Esophagus mucosa (tissue), 1 donor: ENCODE measurements at regions not wholly inside any gene's neighbourhood (a gene's known extent, or its start where the extent isn't known, plus 50 kb on each side); places are given as distances from the start of the nearest gene placed in this dataset.
"Not testable (repeated sequence)": the region's sequence is repeated elsewhere in the genome, so short reads cannot be mapped to it uniquely, and the experiment has no call there.

Experiments
- ATAC-seq: fragments of 200-7000 bp; cut with Tn5 transposase; one replicate; pipeline ENCODE4 v1.9.1; 2020
- donor health status: DM: yes; HTN: yes; CAD: no.

GRCh38 chr7:67625257-67625737 lies 628.7 kb downstream of the TYW1 start:
- peak; percentile 49 for ATAC-seq

DNA sequence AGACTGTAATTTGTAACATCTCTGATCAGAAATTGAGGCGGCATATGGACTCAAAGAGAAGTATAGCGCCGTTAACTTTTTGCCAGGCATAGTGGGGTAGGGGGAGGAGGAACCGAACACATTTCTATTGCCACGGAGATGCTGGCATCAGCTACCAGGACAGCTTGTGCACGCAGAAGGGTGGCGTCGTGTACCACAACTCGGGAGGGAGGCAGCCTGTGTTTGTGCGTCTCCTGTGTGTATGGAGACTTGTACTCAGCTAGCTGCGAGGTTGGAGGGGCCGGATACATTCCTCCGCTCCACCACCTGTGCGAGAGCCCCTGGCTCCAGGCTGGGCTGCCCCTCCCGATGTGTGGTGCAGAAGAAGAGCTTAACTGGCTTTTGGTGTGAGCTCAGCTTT lies 634.8 kb downstream of the TYW1 start:
- ATAC-seq = no peak

DNA sequence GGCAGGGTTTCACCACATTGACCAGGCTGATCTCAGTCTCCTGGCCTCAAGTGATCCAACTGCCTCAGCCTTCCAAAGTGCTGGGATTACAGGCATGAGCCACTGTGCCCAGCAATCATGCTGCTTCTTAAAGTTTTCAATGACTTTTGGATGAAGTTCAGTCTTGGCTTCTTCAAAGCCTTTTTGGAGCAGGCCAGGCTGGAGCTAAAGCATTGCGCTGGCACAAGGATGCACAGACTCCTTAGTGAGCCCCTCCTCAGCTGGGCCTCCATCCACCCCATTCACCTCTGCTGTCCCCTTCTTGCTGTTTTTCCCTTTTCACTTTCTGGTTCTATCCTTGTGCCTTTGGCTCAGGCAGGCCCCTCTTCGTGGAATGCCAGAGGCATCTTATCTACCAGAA lies 638.6 kb downstream of the TYW1 start:
- ATAC-seq = no peak

- no peak for ATAC-seq
Observed at GRCh38 chr7:67636348-67637022, 639.9 kb downstream of the TYW1 start.

DNA sequence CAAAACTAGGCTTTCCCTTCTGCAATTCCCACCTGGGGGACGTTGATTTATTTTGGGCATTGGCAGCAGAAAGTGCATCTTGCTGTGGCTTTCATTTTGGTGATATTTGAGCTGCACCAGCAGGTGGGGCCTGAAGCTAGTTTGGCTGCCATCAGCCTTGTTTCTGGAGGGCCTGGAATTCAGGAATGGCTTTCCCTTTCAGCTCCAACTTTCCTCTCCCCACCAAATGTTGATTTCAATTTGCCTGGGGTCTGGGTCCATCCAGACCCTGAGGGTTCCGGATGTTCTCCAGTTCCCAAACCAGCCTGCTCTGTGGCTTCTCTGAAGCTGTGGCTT lies 640.4 kb downstream of the TYW1 start:
- ATAC-seq = no peak

DNA sequence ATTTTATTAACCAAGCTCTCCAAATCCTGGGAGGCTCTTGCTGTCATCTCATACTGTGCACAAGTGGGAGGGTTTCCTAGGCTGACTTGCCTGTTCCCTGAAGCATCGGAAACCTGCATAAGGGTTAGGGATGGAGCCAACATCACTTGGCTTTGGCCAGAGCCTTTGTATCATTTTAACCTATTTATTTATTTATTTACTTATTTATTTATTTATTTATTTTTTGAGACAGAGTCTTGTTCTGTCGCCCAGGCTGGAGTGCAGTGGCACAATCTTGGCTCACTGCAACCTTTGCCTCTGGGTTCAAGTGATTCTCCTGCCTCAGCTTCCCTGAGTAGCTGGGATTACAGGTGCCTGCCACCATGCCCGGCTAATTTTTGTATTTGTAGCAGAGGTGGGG lies 645.9 kb downstream of the TYW1 start:
- ATAC-seq = not testable (repeated sequence)

GRCh38 chr7:67644151-67644550 lies 647.5 kb downstream of the TYW1 start:
- no peak for ATAC-seq

DNA sequence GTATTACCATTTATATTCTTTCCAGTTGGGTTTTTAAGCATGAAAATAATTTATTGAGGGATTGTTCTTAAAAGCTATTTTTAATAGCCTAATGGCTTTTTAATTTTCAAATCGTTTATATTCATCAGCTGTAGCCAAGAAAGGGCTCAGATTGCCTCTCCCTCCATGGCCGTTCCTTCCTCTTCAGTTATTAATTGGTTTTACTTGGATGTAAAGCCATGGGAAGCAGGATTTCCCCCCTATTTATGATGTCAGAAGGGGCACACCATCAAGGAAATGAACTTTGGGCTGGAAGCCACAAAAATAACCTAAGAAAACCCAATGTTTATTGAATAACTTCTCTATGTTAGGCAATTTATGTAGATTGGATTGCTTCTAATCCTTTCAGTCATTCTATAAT lies 656.3 kb downstream of the TYW1 start:
- ATAC-seq = no peak

- no peak for ATAC-seq
Observed at GRCh38 chr7:67653856-67654454, 657.3 kb downstream of the TYW1 start.

DNA sequence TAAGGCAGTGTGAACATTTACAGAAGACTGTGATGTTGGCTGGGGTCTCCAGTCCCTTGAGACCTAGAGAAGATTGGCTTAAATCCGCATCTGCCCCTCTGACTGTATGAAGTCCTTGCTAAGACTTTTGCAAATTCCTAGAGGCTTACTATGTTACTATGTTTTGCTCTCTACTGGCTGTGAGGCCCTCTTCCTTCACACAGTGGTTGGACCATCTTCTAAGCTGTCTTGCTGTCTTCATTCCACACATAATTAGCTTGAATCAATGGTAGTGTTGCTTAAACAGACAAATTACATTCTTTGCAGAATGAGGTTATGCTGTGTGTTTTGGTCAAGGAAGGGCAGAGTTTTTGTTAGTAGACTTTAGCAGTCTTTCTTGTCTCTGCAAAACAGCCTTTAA lies 658.0 kb downstream of the TYW1 start:
- ATAC-seq = no peak

- no peak for ATAC-seq
Observed at GRCh38 chr7:67655168-67655567, 658.5 kb downstream of the TYW1 start.

DNA sequence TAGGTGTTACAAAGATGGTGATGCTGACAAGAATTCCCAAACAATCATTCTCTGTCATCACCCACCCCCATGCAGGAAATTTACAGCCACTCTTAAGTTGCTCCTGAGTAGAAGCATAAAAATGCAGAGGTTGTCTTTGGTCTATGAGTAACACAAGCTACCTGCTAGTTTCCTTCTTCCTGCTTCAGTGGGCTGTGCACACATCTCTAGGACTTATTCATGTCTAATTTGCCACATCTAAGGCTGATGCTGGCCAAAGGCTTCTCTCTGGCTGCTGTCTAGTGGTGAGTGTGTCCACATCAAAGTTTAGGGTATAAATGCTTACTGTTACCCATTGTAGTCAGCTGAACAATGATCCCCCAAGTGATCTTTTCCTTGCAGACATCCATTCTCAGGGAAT lies 662.5 kb downstream of the TYW1 start:
- ATAC-seq = no peak

DNA sequence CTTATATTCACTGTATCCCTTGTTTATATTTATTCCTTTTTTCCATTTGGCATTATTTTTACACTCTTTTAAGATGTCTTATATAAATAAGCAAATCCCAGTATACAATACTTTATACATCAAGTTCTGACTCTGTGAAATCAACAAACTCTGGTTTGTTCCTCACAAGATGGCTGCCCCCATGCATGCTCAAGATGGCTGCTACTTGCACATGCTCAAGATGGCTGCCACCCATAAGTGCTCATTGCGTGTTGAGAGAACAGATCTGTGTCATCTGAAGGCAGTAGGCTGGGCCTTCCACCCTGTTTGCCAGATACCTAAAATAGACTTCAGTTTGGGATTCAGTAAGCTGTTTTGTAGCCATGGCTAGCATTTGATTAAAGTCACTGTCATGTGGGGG lies 666.2 kb downstream of the TYW1 start:
- ATAC-seq = no peak

- ATAC-seq = no peak
Observed at GRCh38 chr7:67663644-67664043, 667.0 kb downstream of the TYW1 start.

- not testable (repeated sequence) for ATAC-seq
Observed at GRCh38 chr7:67666359-67666758, 669.7 kb downstream of the TYW1 start.

DNA sequence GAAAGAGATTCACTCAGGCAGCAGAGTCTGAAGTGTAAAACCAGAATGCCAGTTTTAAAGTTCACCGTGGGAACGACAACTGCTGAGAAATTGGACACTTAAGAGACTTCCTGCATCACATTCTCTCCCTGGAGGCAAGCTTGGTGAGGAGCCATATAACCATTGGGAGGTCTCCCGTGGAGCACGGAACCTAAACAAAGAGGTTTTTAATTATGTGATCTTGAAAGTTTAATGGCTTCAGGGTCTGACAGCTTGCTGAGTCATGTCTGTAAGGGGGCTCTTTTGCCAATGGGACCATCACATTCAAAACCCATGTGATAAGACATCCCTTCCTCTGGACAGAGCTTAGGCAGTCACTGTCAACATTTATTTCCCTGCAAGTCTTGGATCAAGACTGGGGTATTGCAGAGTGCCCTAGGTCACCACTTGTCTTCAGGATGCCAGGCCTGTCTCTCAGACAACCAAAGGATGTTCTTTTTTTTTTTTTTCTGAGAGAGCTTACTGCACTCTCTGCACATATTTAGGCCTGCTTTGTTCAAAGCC lies 674.4 kb downstream of the TYW1 start:
- ATAC-seq = no peak

- ATAC-seq = no peak
Observed at GRCh38 chr7:67673861-67674260, 677.2 kb downstream of the TYW1 start.

GRCh38 chr7:67674862-67675261 lies 678.2 kb downstream of the TYW1 start:
- not testable (repeated sequence) for ATAC-seq

DNA sequence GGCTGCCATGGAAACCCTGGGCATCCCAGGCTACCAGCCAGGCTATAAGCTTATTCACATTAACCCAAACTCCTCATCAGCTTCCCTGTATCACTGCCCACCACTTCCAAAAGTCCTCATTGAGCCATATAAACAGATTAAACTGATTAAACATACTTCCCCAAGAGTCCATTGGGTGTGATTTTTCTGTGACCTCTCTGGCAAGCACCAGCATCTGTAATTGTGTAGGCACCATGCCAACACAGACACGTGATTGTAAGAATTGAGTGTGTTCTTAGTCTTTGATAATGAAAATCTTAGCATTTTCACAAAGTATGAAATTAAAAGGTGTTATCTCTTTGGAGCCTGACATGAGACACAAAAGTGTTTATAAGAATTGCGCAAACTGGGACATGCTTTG lies 679.3 kb downstream of the TYW1 start:
- ATAC-seq = no peak

- ATAC-seq = no peak
Observed at GRCh38 chr7:67678419-67678818, 681.8 kb downstream of the TYW1 start.

GRCh38 chr7:67683628-67684027 lies 687.0 kb downstream of the TYW1 start:
- no peak for ATAC-seq

DNA sequence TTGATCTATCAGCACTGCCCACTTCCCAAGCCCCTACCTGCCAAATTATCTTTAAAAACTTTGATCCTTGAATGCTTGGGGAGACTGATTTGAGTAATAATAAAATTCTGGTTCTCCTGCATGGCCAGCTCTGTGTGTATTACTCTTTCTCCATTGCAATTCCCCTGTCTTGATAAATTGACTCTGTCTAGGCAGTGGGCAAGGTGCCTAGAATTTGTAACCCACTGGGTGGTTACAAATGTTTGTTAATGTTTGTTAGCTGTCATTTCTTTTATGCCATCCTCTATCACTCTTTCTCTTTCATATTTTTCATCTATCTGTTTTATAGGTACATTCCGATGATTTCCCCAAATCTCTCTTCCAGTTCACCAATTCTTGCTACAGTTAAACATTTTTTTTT lies 694.1 kb downstream of the TYW1 start:
- ATAC-seq = no peak

GRCh38 chr7:67692425-67692824 lies 695.8 kb downstream of the TYW1 start:
- ATAC-seq = no peak

DNA sequence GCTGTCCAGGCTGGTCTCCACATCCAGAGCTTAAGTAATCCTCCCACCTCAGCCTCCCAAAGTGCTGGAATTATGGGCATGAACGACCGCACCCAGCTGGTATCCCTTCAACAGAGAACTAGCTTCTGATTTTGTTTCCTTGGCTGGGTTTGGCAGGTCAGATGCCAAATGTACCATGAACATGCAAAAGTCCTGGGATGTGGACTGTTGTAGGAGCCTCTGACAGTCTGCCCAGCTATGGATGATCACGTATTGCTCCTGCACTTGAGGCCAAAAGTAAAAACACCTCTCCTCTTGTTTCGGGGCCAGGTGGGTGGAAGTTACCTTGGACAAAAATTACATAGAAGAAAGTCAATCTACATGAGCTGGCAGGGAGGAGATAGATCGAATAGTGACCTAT lies 699.5 kb downstream of the TYW1 start:
- ATAC-seq = no peak

GRCh38 chr7:67696878-67697277 lies 700.2 kb downstream of the TYW1 start:
- peak; percentile 37 for ATAC-seq
